HepG2 (cell line): ENCODE measurements at regions not wholly inside any gene's neighbourhood (a gene's known extent, or its start where the extent isn't known, plus 50 kb on each side); places are given as distances from the start of the nearest gene placed in this dataset.

Experiments
- ATAC-seq: fragments of 200-7000 bp; cut with Tn5 transposase; 3 replicates; pipeline ENCODE4 v1.9.1; 2020; ENCODE audit warnings: mild to moderate bottlenecking, moderate library complexity
- BruUV-seq: library from RNA; stranded (reverse); fragments of 400-500 nt; replicated peaks from 2 replicates; lab custom pipeline; 2021; lab: Mats Ljungman, UMichigan
- CTCF ChIA-PET: fragments of 300-600 bp; formaldehyde crosslinking; extraction: SDS; loops from one replicate; lab custom pipeline; 2021; ENCODE audit warnings: low total read pairs, inconsistent platforms, low intra/inter-chr PET ratio; lab: Yijun Ruan, JAX
- POLR2A ChIA-PET: fragments of 350-600 bp; sonication (Branson Sonifier 250); formaldehyde crosslinking; loops from one replicate; lab custom pipeline; 2020; ENCODE audit warnings: antibody characterized with exemption, inconsistent platforms; lab: Yijun Ruan, JAX
- DNase-seq: peaks from one replicate; pipeline ENCODE4 v3.0.0-alpha.2; 2015; ENCODE audit warnings: low spot score
- FAIRE-seq: peaks from 3 replicates; lab custom pipeline; 2011; peaks lifted over from hg19 to GRCh38; lab: Jason Lieb, UNC
- H2AFZ ChIP-seq: one replicate; pipeline ENCODE4 v1.6.1; 2011; ENCODE audit warnings: low read length, inconsistent platforms
- H3K27ac ChIP-seq: fragments of 300-600 bp; 3 replicates; pipeline ENCODE4 v1.8.0; 2011; ENCODE audit warnings: mixed run types, mild to moderate bottlenecking, mixed read lengths, low read length, inconsistent platforms; ENCODE audit not compliant: insufficient read depth; ENCODE audit errors: extremely low read length
- H3K27me3 ChIP-seq, 2 experiments: fragments of 200-600 bp in 1 of 2; 2 replicates in 1 of 2; 3 replicates in 1 of 2; pipeline versions ENCODE4 v1.6.0 to v1.8.0; 2011; ENCODE audit warnings: low read length in 2 of 2, mild to moderate bottlenecking in 2 of 2, moderate library complexity in 2 of 2, inconsistent platforms in 1 of 2; ENCODE audit not compliant: insufficient read depth in 2 of 2, control insufficient read depth in 1 of 2
- H3K36me3 ChIP-seq, 2 experiments: fragments of 200-600 bp in 1 of 2; replicated peaks in 1 of 2; 2 replicates in 1 of 2; 3 replicates in 1 of 2; pipeline versions ENCODE4 v1.5.1 to v1.8.0; 2011; ENCODE audit warnings: low read length in 2 of 2, inconsistent platforms in 1 of 2; ENCODE audit not compliant: insufficient read depth in 2 of 2, control insufficient read depth in 1 of 2
- H3K4me1 ChIP-seq: 2 replicates; pipeline ENCODE4 v1.5.1; 2012; ENCODE audit warnings: low read length, inconsistent platforms; ENCODE audit not compliant: insufficient read depth
- H3K4me2 ChIP-seq: 2 replicates; pipeline ENCODE4 v1.6.0; 2011; ENCODE audit warnings: low read depth, low read length, inconsistent platforms
- H3K4me3 ChIP-seq, 3 experiments: fragments of 200-600 bp in 1 of 3; sonication (generic), shearing (Covaris generic) in 1 of 3; replicated peaks in 1 of 3; 2 replicates each; pipeline ENCODE4 v1.5.1; 2011 to 2016; ENCODE audit warnings: low read length in 3 of 3, inconsistent platforms in 2 of 3, low read depth in 2 of 3, mild to moderate bottlenecking in 2 of 3, control low read depth in 1 of 3, mixed read lengths in 1 of 3; ENCODE audit not compliant: insufficient read depth in 1 of 3
- H3K79me2 ChIP-seq: one replicate; pipeline ENCODE4 v1.6.1; 2011; ENCODE audit warnings: low read length, inconsistent platforms; ENCODE audit not compliant: insufficient read depth
- H3K9ac ChIP-seq: 2 replicates; pipeline ENCODE4 v1.6.0; 2011; ENCODE audit warnings: mild to moderate bottlenecking, low read depth, low read length, inconsistent platforms; ENCODE audit not compliant: insufficient read depth
- H3K9me3 ChIP-seq: 2 replicates; pipeline ENCODE4 v1.5.1; 2012; ENCODE audit warnings: mild to moderate bottlenecking, low read length
- H4K20me1 ChIP-seq: 2 replicates; pipeline ENCODE4 v1.6.0; 2011; ENCODE audit warnings: inconsistent platforms, mild to moderate bottlenecking, low read length, moderate library complexity; ENCODE audit not compliant: insufficient read depth
- GATAD1 ChIP-seq: IDR thresholded peaks from 2 replicates; pipeline ENCODE4 v1.6.1; 2016; ENCODE audit warnings: missing genetic modification reagents, missing compliant biosample characterization
- RARG ChIP-seq: sonication (generic); formaldehyde crosslinking; IDR thresholded peaks from 2 replicates; pipeline ENCODE4 v1.4.0; 2020; ENCODE audit warnings: low read depth, mild to moderate bottlenecking, missing genetic modification reagents
- RXRA ChIP-seq: sonication (generic); formaldehyde crosslinking; IDR thresholded peaks from 2 replicates; pipeline ENCODE4 v1.5.1; 2020; ENCODE audit warnings: missing genetic modification reagents
- YY1 ChIP-seq: IDR thresholded peaks from 2 replicates; pipeline ENCODE4 v1.6.1; 2011; ENCODE audit warnings: low read length, low read depth, moderate library complexity, mild to moderate bottlenecking; ENCODE audit not compliant: insufficient read depth, insufficient replicate concordance
- ZFP36L2 ChIP-seq: sonication (generic); formaldehyde crosslinking; IDR thresholded peaks from 2 replicates; pipeline ENCODE4 v1.4.0; 2020; ENCODE audit warnings: missing genetic modification reagents
- ZNF550 ChIP-seq: sonication (generic); formaldehyde crosslinking; IDR thresholded peaks from 2 replicates; pipeline ENCODE4 v1.4.0; 2020; ENCODE audit warnings: mild to moderate bottlenecking, missing genetic modification reagents, borderline replicate concordance
- WGBS: methylation state at CpG from one replicate; pipeline ENCODE4 v1.1.6; 2017; ENCODE audit warnings: low lambda C conversion rate; 5-methylcytosine and 5-hydroxymethylcytosine counted together
- in situ Hi-C: cut with HindIII; loops from 2 replicates; pipeline ENCODE4 v1.10.0; 2017; ENCODE audit warnings: low pct_unique_long_range_greater_than_20kb; ENCODE audit not compliant: extremely low pct_ligation_motif_present
- intact Hi-C: fragments of 100-400 bp; cut with micrococcal nuclease; formaldehyde crosslinking; loops from one replicate; pipeline ENCODE4 v1.10.0; 2022; ENCODE audit not compliant: unreplicated experiment

- intact Hi-C loops (no loop called here), in situ Hi-C loops (no loop called here)
- Histone ChIP-seq H3K4me1 (no peaks in the 10 kb centered on the region), H3K9ac (no peak overlapping the region), H4K20me1 (no peaks in the 10 kb centered on the region), H3K79me2 (no peaks in the 10 kb centered on the region), H3K4me2 (no peak overlapping the region), H3K36me3 (no peaks in the 10 kb centered on the region), H2AFZ (no peak overlapping the region), H3K27me3 (no peaks in the 10 kb centered on the region), H3K4me3 (no peak overlapping the region), H3K9me3 (no peaks in the 10 kb centered on the region), H3K27ac (no peak overlapping the region)
- FAIRE-seq: no peak
- CTCF ChIA-PET: no interaction called here
- no peak for DNase-seq
- no TSS peak for BruUV-seq
- ATAC-seq: no peak
- POLR2A ChIA-PET: no interaction called here
- WGBS: 5% methylated on average over 2 of the region's 2 CpGs
- TF ChIP-seq ZFP36L2 (CRISPR knock-in tag) (no peak), RXRA (CRISPR knock-in tag) (no peak), GATAD1 (CRISPR knock-in tag) (no peak), RARG (CRISPR knock-in tag) (no peak), YY1 (no peak)
Measured at GRCh38 chr4:34880246-34880645, 1364.1 kb downstream of the ARAP2 start.

- intact Hi-C loops (no loop called here), in situ Hi-C loops (no loop called here)
- H3K4me3 ChIP-seq: no peak overlapping the region
- no peak overlapping the region for H2AFZ ChIP-seq
- H3K27ac ChIP-seq: no peak overlapping the region
- H3K4me2 ChIP-seq: no peak overlapping the region
- H3K9me3 ChIP-seq: no peaks in the 10 kb centered on the region
- ChIA-PET CTCF (no interaction called here), POLR2A (no interaction called here)
- DNase-seq (no peak), ATAC-seq (no peak), FAIRE-seq (no peak)
- no peaks in the 10 kb centered on the region for H3K27me3 ChIP-seq
- BruUV-seq: no TSS peak
- H3K4me1 ChIP-seq: no peaks in the 10 kb centered on the region
- no peaks in the 10 kb centered on the region for H3K79me2 ChIP-seq
- H3K9ac ChIP-seq: no peak overlapping the region
- WGBS: 10% methylated on average over 1 of the region's 1 CpG
- no peaks in the 10 kb centered on the region for H3K36me3 ChIP-seq
- no peak for TF ChIP-seq ZNF550 (CRISPR knock-in tag)
- no peaks in the 10 kb centered on the region for H4K20me1 ChIP-seq
Measured at GRCh38 chr4:34891892-34892291, 1352.4 kb downstream of the ARAP2 start.
